HCT116 (cell line): ENCODE measurements at regions not wholly inside any gene's neighbourhood (a gene's known extent, or its start where the extent isn't known, plus 50 kb on each side); places are given as distances from the start of the nearest gene placed in this dataset.

Experiments used
- ATAC-seq: fragments of 200-7000 bp; cut with Tn5 transposase; 2 replicates; pipeline ENCODE4 v1.9.1; 2020; ENCODE audit warnings: mild to moderate bottlenecking, moderate library complexity
- BruUV-seq: library from RNA; stranded (reverse); fragments of 400-500 nt; replicated peaks from 2 replicates; lab custom pipeline; 2021; lab: Mats Ljungman, UMichigan
- CTCF ChIA-PET: fragments of 300-600 bp; sonication (Branson Sonifier 250); formaldehyde crosslinking; loops from one replicate; lab custom pipeline; 2021; ENCODE audit warnings: antibody characterized with exemption; lab: Charles Lee
- POLR2A ChIA-PET: fragments of 300-600, 350-600 bp; sonication (Branson Sonifier 250); formaldehyde crosslinking; loops from one replicate; lab custom pipeline; 2021; ENCODE audit warnings: antibody characterized with exemption; lab: Charles Lee
- RAD21 ChIA-PET, 2 experiments: fragments of 300-600 bp; sonication (Branson Sonifier 250); formaldehyde crosslinking; loops; one replicate each; lab custom pipeline; 2023; ENCODE audit warnings: low total read pairs in 2 of 2; ENCODE audit not compliant: uncharacterized antibody in 2 of 2, unreplicated experiment in 2 of 2, low non-redundant PET in 1 of 2; lab: Charles Lee
- DNase-seq: peaks from one replicate; pipeline ENCODE4 v3.0.0-alpha.2; 2010; ENCODE audit warnings: low read depth, low spot score
- H2AFZ ChIP-seq: fragments of 200-600 bp; shearing (Covaris generic), sonication (generic); 2 replicates; pipeline ENCODE4 v1.6.1; 2017; ENCODE audit warnings: low read depth, mixed run types, mixed read lengths, antibody characterized with exemption, low read length; ENCODE audit not compliant: poor library complexity, severe bottlenecking
- H3K27ac ChIP-seq: 2 replicates; pipeline ENCODE4 v1.5.1; 2012; ENCODE audit warnings: low read depth, low read length
- H3K27me3 ChIP-seq: fragments of 200-600 bp; sonication (generic); 2 replicates; pipeline ENCODE4 v1.6.1; 2016; ENCODE audit warnings: mixed run types, low read length, mixed read lengths; ENCODE audit not compliant: insufficient read depth
- H3K36me3 ChIP-seq, 2 experiments: fragments of 200-500 bp in 1 of 2; fragments of 200-600 bp in 1 of 2; sonication (Bioruptor generic) in 1 of 2; sonication (generic) in 1 of 2; 2 replicates each; pipeline versions ENCODE4 v1.5.1 to v1.6.1; 2014 to 2016; ENCODE audit warnings: low read length in 2 of 2, inconsistent platforms in 1 of 2, mixed read lengths in 1 of 2, mixed run types in 1 of 2; ENCODE audit not compliant: insufficient read depth in 2 of 2, control insufficient read depth in 1 of 2
- H3K4me1 ChIP-seq, 2 experiments: fragments of 200-600 bp in 1 of 2; sonication (generic) in 1 of 2; 2 replicates each; pipeline versions ENCODE4 v1.5.1 to v1.6.1; 2012 to 2017; ENCODE audit warnings: low read length in 2 of 2, inconsistent platforms in 1 of 2, mild to moderate bottlenecking in 1 of 2, mixed read lengths in 1 of 2, mixed run types in 1 of 2, moderate library complexity in 1 of 2; ENCODE audit not compliant: insufficient read depth in 2 of 2, control insufficient read depth in 1 of 2
- H3K4me2 ChIP-seq: fragments of 200-600 bp; sonication (generic); 2 replicates; pipeline ENCODE4 v1.6.1; 2017; ENCODE audit warnings: mixed run types, low read length, mixed read lengths
- H3K4me3 ChIP-seq, 2 experiments: fragments of 200-600 bp in 1 of 2; sonication (generic) in 1 of 2; replicated peaks in 1 of 2; 2 replicates each; pipeline ENCODE4 v1.5.1; 2011 to 2016; ENCODE audit warnings: low read length in 2 of 2, control low read depth in 1 of 2, low read depth in 1 of 2, mild to moderate bottlenecking in 1 of 2, mixed read lengths in 1 of 2, mixed run types in 1 of 2
- H3K79me2 ChIP-seq: fragments of 200-600 bp; sonication (generic); 2 replicates; pipeline ENCODE4 v1.6.1; 2017; ENCODE audit warnings: mild to moderate bottlenecking, mixed run types, low read length, moderate library complexity, mixed read lengths; ENCODE audit not compliant: insufficient read depth
- H3K9ac ChIP-seq: fragments of 200-600 bp; sonication (generic); 2 replicates; pipeline ENCODE4 v1.6.1; 2016; ENCODE audit warnings: low read length, mixed read lengths
- H3K9me2 ChIP-seq: fragments of 200-600 bp; sonication (generic), shearing (Covaris generic); 2 replicates; pipeline ENCODE4 v1.6.1; 2017; ENCODE audit warnings: mixed run types, mild to moderate bottlenecking, moderate library complexity; ENCODE audit not compliant: insufficient read depth
- H3K9me3 ChIP-seq, 2 experiments: fragments of 200-500 bp in 1 of 2; fragments of 200-600 bp in 1 of 2; sonication (Bioruptor generic) in 1 of 2; sonication (generic) in 1 of 2; 2 replicates each; pipeline ENCODE4 v1.6.1; 2014 to 2017; ENCODE audit warnings: low read length in 2 of 2, mixed read lengths in 2 of 2, inconsistent platforms in 1 of 2, low read depth in 1 of 2, mild to moderate bottlenecking in 1 of 2, mixed run types in 1 of 2, moderate library complexity in 1 of 2; ENCODE audit not compliant: control insufficient read depth in 1 of 2, insufficient read depth in 1 of 2
- H4K20me1 ChIP-seq: fragments of 200-600 bp; sonication (generic), shearing (Covaris generic); 2 replicates; pipeline ENCODE4 v1.6.1; 2017; ENCODE audit warnings: mixed run types, mild to moderate bottlenecking, moderate library complexity; ENCODE audit not compliant: insufficient read depth
- MAX ChIP-seq: IDR thresholded peaks from 2 replicates; pipeline ENCODE4 v1.6.1; 2012
- POLR2A ChIP-seq: IDR thresholded peaks from 2 replicates; pipeline ENCODE4 v1.7.0; 2011; ENCODE audit warnings: borderline replicate concordance; ENCODE audit not compliant: insufficient read depth, insufficient read length; ENCODE audit errors: extremely low read depth
- POLR2AphosphoS5 ChIP-seq: IDR thresholded peaks from 2 replicates; pipeline ENCODE4 v1.6.1; 2011; ENCODE audit warnings: mild to moderate bottlenecking, low read depth, low read length, moderate library complexity
- RAD21 ChIP-seq: IDR thresholded peaks from 2 replicates; pipeline ENCODE4 v1.6.1; 2012; ENCODE audit warnings: low read depth, mild to moderate bottlenecking
- SP1 ChIP-seq: IDR thresholded peaks from 2 replicates; pipeline ENCODE4 v1.6.1; 2012; ENCODE audit warnings: low read depth
- TCF7L2 ChIP-seq: IDR thresholded peaks from 2 replicates; pipeline ENCODE4 v1.7.0; 2011; ENCODE audit warnings: borderline replicate concordance, inconsistent platforms; ENCODE audit not compliant: insufficient read depth, insufficient read length; ENCODE audit errors: extremely low read depth
- ZBTB33 ChIP-seq: IDR thresholded peaks from 2 replicates; pipeline ENCODE4 v1.6.1; 2011; ENCODE audit warnings: mild to moderate bottlenecking, low read length, moderate library complexity; ENCODE audit not compliant: insufficient replicate concordance; ENCODE audit errors: extremely low read depth
- ZFX ChIP-seq: fragments of 450-650 bp; IDR thresholded peaks from 2 replicates; pipeline ENCODE4 v1.6.1; 2017
- intact Hi-C: fragments of 100-400 bp; cut with micrococcal nuclease; formaldehyde crosslinking; loops from 2 replicates; pipeline ENCODE4 v1.10.0; 2022
- TF ChIP-seq, protein P1 (sequence below): IDR thresholded peaks from 2 replicates; pipeline ENCODE4 v1.6.1; 2012; ENCODE audit warnings: low read depth

GRCh38 chr10:80767963-80768362, 230.3 kb downstream of the SH2D4B start:
- Histone ChIP-seq H3K27me3 (peaks cover 15% of the 10 kb centered on the region), H3K4me3 (no peak overlapping the region), H3K9me2 (no peaks in the 10 kb centered on the region), H2AFZ (no peak overlapping the region), H3K79me2 (no peaks in the 10 kb centered on the region), H3K4me2 (no peak overlapping the region), H3K4me1 (no peaks in the 10 kb centered on the region), H3K36me3 (no peaks in the 10 kb centered on the region), H4K20me1 (no peaks in the 10 kb centered on the region), H3K9me3 (no peaks in the 10 kb centered on the region), H3K27ac (no peak overlapping the region), H3K9ac (no peak overlapping the region)
- ChIA-PET POLR2A (no interaction called here), RAD21 (no interaction called here), CTCF (no interaction called here)
- no TSS peak for BruUV-seq
- ATAC-seq: no peak
- intact Hi-C loops: no loop called here
- TF ChIP-seq MAX (no peak), SP1 (no peak), ZFX (no peak), POLR2AphosphoS5 (no peak), ZBTB33 (no peak), RAD21 (no peak), POLR2A (no peak), TCF7L2 (no peak)
- TF ChIP-seq, protein P1, sequence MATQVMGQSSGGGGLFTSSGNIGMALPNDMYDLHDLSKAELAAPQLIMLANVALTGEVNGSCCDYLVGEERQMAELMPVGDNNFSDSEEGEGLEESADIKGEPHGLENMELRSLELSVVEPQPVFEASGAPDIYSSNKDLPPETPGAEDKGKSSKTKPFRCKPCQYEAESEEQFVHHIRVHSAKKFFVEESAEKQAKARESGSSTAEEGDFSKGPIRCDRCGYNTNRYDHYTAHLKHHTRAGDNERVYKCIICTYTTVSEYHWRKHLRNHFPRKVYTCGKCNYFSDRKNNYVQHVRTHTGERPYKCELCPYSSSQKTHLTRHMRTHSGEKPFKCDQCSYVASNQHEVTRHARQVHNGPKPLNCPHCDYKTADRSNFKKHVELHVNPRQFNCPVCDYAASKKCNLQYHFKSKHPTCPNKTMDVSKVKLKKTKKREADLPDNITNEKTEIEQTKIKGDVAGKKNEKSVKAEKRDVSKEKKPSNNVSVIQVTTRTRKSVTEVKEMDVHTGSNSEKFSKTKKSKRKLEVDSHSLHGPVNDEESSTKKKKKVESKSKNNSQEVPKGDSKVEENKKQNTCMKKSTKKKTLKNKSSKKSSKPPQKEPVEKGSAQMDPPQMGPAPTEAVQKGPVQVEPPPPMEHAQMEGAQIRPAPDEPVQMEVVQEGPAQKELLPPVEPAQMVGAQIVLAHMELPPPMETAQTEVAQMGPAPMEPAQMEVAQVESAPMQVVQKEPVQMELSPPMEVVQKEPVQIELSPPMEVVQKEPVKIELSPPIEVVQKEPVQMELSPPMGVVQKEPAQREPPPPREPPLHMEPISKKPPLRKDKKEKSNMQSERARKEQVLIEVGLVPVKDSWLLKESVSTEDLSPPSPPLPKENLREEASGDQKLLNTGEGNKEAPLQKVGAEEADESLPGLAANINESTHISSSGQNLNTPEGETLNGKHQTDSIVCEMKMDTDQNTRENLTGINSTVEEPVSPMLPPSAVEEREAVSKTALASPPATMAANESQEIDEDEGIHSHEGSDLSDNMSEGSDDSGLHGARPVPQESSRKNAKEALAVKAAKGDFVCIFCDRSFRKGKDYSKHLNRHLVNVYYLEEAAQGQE: no peak
- DNase-seq: no peak
